Muscle of arm (tissue), 1 donor: ENCODE measurements at regions not wholly inside any gene's neighbourhood (a gene's known extent, or its start where the extent isn't known, plus 50 kb on each side); places are given as distances from the start of the nearest gene placed in this dataset.

ENCODE experiments used
- DNase-seq: peaks from one replicate; pipeline ENCODE4 v3.0.0-alpha.2; 2013

DNA sequence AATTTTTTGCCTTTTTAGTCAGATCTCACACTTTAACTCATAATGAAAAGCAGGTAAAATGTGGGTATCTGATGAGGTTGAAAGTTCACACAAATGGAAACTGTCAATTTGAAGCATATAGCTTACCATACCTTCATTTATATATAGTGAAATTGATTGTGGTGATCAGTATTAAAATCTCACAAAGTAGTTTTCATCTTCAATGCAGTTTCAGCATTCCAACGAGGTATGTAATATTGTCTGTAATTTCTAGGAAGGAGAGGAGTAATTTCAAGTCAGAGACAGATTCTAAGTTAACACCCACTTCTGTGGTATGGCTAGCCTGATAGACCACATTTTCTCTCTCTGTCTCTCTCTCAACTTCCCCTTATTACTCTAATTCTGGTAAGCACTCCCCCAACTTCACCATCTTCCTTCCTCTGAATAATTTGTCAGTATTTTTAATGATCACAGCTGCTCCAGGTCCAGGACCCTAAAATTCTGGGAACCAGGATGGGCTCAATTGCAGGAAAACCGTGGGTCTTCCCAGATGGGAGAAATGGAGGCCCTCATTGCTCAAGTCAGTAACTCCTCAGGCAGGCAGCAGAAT lies 455.7 kb downstream of the FGF9 start:
- no peak for DNase-seq

DNA sequence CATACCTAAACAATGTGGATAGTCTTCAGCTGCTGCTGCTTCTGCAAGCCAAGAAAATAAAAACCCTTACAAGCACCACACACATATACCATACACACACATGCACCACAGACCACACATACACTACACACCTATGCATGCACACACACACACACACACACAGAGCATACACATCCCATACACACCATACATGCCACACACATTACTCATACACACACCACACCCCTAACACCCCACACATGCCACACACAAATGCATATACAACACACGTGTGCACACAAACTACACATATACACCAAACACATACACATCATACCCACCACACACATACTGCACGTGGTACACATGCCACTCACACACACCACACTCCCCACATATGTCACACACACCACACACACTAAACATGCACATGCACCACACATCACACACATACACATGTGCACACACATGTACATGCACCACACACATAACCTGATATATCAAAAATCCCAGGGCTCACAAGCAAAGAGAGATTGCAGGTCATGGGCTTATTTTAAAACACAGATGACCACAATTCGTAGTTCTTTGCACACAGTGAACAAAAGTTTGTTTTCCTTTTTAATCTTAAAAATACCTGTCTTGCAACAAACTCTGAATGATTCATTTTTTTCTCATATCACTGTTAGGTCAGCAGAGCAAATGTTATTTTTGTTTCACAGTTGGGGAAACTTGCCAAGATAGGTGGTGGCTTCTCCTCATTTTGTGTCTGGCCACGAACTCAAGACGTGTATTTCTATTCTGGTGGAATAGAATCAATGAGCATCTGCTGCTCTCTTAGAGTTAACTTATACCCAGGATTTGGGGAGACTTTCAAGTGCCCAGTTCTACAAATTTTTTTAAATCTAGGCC lies 456.6 kb downstream of the FGF9 start:
- no peak for DNase-seq

DNA sequence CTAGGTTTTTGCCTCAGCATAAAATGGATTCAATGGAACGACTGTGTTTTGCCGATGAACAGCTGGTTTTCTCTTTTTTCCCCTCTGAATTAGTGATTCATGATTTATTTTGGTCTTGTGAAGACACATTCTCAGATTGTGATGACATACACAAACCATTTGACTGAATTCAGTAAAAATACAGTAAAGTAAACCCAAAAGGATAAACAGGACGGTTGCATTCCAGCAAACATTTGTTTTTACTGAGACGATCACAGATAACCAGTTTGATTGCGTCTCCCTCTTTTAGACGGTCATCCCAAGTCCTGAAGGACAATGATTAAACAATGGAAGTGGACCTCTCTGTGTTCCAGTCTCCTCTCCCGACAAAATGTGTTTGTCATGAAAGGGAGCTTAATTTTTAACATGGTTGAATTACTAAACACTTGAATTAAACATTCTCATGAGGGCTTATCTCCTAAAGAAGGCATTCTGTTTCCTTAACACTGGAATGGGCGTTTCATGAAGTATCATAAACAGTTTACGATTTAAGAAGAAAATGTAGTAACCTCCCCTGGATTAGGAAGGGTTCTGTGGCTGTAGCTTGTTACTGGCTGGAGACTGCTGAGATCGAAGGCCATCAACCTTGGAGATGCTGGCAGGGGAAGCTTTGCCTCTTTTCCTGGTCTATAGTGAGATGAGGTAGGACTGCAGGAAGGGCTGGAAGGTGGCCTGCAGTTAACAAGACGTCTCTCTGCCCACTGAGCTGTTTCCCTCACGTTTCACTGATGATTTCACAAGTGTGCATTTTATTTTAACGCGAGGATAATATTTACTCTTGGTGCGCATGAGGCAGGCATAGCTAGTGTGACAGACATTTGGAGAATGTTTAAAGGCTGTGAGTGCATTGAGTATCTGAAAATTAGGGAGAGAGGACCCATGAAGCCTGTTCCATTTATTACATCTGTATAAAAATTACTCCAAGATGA lies 457.9 kb downstream of the FGF9 start:
- no peak for DNase-seq

DNA sequence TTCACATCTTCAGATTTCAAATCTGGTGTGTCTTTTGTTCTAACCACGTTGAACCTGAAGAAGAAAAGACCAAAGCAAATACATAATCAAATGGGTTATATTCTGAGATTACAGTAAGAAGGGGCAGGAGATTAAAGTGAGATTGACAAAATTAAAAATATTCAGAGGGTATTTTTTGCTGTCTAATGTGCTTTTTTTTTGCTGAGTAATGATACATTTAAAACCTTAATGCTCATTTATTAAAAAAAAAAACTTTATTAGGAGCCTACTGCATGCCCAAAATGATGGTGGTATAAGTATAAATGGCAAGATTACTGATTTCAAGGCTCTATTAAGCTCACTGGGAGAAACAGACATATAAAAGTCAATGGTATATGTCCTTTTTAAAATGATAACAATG lies 459.4 kb downstream of the FGF9 start:
- DNase-seq, result no peak

DNA sequence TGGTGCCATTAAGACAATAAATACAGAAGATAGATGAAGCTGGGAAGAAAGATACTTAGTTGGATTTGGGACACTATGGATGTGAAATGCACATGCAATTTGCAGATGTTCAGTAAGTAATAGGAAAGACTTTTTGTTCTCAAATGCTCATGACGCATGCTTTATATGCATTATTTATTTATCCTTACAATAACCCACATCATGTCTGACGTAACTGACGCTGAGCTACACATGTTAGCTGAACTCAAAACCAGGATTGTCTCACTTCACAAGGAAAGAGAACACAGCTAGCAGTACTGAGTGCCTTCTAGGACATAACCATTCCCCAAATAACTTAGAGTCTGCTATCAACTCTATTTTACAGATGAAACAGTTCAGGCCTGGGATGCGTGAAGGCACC lies 463.4 kb downstream of the FGF9 start:
- DNase-seq, result no peak

DNA sequence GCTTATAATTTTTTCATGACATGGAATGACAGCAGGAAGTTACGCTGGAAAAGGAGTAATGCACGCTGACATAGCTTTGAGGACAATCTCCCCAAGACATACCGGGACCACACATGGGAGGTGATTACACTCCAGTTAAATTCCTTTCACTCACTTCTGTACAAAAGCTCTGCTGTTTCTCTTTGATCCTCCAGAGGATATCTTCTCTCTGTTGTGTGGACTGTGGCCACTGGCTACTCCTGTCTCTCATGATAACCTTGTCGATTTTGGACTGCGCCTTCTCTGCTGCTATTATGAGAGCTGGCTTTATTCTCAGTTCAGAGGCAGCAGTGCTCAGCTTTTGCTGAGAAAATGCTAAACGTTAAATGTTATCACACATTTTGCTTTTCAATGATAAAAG lies 464.6 kb downstream of the FGF9 start:
- no peak for DNase-seq

DNA sequence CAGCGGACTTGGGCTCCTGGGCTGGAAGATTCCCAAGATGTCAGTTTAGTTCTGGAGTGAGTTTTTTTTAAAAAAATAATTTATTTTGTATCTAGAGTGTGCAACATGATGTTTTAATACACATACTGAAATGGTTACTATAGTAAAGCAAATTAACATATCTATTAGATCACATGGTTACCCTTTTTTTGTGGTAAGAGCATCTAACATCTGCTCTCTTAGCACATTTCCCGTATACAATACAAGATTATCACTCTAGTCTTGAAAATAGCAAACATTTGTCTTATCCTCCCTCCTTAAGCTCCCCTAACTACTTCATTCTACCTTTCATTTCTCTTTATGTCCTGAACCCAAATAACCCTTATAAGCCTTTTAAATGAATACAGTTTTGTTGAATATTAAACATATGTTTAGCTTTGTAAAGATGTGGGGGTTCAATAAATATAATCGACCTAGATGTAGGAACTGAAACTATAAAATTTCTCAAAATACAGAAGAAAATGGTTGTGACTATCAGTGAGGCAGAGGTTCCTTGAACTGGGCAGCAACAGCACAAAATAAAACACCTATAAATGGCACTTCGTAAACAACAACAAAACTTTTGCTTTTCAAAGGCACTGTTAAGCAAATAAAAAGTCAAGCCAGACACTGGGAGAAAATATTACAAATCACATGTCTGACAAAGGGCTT lies 466.6 kb downstream of the FGF9 start:
- DNase-seq, result no peak

DNA sequence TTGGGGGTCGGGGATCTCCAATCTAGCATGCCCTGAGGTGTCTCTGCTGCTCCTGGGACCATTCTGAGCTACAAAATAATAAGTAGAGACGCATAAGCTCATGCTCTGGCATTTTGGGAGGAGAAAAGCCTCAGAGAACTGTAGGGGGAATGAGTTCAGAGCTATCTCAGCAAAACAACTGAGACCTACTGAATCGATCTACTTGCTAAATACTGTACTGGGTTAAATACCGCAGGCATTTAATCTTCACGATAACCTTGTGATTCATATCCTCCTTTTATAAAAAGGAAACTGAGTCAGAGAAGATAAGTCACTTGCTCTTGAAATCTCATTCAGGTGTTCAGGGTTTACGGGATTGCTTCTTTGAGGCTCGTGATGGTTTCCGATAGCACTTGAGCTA lies 468.1 kb downstream of the FGF9 start:
- DNase-seq, result no peak

DNA sequence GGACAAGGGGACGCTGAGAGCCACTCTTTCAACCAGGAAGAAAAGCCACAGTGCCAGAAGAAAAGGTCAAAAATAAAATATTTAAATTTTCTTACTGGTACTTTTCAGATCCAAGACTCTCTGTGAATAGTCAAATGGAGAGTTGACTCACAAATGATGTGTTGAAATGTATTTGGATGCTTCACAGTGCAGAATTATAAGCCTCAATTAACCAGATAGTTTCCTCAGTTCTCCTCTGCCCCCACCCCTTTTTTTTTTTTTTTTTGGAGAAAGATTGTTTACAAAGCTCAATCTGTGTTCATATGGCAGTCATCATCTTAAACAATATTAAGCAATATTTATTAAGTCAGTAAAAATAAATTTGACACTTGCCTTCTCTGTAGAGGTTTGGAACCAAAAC lies 470.8 kb downstream of the FGF9 start:
- no peak for DNase-seq

DNA sequence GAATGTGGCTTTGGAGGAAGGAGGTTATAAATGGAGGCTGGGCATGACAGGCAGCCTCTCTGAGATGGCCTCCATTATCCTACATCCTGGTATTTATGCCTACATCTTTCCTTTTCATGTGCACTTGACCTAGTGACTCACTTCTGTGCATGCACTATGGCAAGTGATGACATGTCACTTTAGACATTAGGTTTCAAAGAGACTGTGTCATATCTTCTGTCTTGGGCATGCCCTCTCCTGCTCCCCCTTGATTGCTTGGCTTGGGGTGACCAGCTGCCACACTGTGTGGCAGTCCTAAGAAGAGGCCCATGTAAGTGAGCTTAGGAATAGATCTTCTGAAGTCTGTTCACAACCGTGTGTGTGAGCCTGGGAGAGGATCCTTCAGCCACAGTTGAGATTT lies 472.8 kb downstream of the FGF9 start:
- DNase-seq, result no peak

DNA sequence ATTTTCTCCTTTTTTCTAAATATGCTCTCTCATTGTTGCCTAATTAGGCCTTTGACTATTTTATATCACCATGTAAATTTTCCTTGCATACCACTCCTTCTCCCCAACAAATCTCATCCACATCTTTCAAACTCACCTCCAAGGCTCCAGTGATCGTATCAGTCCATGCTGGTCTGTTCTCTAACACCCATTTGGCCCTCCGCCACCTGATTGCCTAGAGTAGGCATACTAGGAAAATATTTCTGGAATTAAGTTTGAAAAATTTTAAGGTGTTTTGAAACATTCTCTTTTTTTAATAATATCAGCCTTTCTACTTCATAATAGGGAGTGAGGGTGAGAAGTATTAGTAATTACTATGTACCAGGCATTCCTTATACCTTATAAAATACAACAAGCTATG lies 473.9 kb downstream of the FGF9 start:
- no peak for DNase-seq

DNA sequence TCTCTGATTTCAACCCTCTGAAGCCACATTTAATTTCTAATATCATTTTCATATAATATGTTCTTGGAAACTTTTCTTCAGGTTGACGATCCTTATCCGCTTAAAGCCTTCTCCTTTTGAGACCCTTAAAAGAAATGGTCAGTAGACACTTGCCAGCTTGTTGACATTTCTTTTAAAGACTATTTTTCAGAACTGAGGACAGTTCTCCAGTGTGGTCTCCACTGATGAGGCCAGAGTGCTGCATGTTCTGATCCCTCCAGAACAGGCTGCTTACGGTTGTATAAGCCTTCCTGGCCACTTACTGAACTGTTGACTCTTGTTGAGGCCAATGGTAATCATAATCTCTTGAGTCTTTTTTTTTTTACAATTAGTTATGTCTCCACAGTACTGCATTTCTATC lies 477.3 kb downstream of the FGF9 start:
- no peak for DNase-seq

DNA sequence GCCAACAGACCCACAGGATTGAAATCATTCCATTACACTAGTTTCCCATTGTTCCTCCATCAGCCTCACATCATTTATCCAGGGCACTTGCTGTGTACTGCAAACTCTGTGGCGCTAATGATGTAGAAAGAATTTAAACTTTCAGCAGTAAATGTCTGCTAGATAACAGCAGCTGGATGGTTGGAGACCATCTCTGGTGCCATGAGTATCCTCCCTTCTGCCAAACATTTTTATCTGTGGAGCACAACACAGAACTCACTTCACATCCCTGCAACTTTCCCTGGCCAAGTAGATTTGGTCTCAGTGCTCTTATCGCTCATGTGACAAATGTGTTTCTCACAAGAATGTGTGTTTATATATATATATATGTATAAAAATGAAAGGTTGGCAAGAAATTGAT lies 481.9 kb downstream of the FGF9 start:
- DNase-seq, result no peak

DNA sequence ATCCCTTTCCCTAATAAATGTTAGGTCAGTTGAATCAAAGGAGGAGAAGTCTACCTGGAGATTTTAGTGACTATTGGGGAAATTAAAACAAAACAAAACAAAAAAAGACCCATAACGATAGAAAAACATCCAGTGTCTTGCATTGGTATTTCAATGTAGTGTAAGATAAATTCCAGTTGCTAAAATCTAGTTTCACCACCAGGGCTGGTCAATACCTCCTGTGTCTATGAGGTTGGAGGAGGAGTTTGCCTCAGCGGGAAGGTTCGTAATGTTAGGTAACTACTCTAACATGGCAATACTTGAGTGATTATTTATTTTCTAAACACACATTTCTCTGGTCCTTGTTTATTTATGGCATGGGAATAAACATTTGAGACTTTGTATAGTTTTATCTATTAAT lies 483.2 kb downstream of the FGF9 start:
- DNase-seq, result no peak

DNA sequence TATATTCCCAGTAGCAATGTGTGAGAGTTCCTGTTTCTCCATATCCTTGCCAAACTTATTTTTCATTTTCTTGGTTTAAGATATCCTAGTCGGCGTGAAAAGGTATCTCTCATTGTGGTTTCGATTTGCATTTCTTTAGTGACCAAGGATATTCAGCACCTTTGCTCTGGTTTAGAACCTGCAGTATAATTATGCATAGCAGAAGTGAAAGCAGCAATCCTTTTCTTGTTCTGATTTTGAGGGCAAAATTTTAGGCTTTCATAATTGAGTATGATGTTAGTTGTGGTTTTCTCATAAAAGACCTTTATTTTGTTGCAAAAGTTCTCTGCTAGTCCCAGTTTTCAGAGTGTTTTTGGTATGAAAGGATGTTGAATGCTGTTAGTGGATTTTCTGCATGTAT lies 491.0 kb downstream of the FGF9 start:
- no peak for DNase-seq

DNA sequence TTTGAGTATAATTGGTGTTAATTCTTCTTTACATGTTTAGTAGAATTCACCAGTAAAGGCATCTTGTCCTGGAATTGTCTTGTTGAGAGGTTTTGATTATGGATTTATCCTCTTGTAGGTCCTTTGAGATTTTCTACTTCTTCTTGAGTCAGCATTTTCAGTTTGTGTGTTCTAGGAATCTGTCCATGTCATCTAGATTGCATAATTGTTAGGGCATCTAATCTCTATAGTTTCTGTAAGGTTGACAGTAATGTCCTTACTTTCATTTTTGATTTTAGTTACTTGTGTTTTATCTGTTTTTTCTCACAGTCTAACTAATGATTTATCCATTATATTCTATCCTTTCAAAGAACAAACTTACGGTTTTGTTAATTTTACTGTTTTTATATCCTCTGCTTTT lies 492.0 kb downstream of the FGF9 start:
- no peak for DNase-seq

DNA sequence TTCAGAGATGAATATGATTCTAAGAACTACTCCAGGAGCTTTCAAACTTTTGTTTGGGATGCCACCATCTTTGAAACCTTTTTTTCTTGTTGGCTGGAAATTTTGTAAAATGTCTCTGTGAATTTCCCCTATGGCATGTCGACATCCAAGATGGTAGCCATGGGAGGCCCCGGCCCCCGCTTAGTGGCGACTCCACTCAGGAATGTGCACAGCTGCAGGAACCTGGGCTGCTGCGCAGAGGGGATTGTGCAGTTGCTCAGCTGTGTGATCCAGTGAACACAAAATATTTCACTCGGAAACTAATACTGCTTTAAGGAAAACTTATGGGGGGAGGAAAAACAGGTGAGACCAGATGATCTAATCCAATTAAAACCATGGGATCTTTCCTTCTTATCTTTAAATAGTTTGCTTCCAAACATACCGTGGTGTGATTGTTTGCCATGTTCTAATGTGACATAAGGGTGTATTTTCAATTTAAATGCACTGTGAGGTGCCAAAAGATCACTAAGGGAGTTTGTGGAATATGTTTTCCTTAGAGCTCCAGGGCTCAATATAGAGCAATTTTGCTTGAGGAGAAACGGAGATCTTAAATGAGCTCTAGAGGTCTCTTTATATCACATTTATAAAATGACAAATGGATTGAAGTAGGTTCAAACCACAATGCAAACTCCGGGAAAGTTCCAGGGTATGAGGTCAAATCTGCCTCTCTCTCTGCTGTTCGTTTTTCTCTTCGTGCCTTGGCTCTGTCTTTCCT lies 497.7 kb downstream of the FGF9 start:
- peak; percentile 31 for DNase-seq

DNA sequence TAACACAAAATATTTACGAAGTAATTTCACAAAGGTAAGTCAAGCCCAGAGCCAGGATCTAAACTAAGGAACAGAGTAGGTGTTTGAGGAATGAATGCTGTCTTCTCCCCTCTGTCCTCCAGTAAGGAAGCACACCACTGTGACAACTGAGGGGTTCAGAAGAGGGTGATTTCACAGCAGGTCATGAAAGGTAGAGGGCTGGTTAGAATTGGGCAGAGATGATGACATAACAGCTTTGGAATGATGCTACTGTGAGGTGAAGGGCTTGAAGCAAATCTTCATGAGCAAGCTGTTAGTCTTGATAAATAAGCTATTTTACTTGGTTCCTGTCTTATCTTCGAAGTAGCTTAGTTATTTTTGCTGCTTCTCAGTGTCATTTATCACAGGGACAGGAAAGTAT lies 498.6 kb downstream of the FGF9 start:
- DNase-seq, result no peak

DNA sequence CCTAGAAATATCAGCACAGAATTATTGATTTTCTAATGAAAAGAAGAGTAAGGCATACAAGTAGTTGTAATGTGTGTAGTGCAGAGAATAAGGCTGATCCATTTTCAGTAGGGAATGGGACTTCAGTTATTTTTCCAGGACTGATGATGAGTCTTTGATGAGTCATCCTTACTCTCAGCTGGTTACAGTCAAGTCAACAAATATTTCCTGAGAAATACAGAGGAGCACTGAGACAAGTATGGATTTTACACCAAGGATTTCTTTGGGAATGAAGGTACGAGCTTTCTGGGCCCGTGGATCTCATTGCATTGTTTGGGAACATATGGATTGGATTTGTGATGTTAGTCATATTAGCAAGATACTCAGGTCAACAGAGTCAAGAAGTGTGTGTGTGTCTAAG lies 502.7 kb downstream of the FGF9 start:
- no peak for DNase-seq

DNA sequence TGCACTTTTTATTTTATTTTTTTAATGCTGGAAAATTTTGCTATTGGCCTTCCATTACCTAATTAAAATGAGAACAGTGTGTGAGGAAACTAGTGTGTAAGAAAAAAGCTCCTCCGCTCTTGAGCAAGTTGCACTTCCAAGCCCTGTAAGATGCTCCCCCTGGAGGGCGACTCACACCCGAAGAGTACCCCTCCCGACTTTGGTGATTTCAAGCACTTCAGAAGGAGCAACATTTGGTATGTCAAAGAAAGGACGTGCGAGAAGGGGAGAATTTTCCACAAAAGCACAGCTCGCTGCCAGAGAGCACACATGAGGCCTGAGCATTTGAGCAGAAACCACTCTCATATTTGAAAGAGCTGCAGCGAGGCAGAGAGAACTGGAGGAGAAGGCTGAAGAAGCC lies 504.4 kb downstream of the FGF9 start:
- no peak for DNase-seq

DNA sequence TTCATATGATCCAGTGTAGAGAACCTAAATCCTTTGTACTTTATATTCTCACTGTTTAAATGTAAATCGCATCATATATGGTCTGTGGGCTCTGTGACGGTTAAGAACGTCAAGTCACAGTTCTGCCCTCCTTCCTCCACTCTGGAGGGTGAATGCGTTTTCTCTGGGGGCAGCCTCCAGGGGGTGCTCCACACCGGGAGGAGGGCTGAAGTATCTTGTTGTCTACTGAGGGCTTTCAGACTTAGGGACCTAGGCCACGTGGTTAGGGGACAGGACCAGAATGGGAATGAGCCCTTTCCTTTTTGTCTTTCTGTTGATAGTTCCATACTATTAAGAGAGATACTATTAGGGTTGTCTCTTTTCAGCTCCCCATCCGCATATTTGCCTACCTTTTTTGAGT lies 504.9 kb downstream of the FGF9 start:
- no peak for DNase-seq
